Lung (tissue), 11 donors: ENCODE measurements at regions not wholly inside any gene's neighbourhood (a gene's known extent, or its start where the extent isn't known, plus 50 kb on each side); places are given as distances from the start of the nearest gene placed in this dataset.

ENCODE experiments used
- ATAC-seq: fragments of 200-7000 bp; cut with Tn5 transposase; one replicate; pipeline ENCODE4 v1.9.1; 2020; ENCODE audit warnings: moderate number of reproducible peaks; ENCODE audit not compliant: insufficient read depth, low FRiP score
- DNase-seq, 3 donors: peaks; one replicate each; pipeline ENCODE4 v3.0.0-alpha.2; 2013 to 2017
- H3K27ac ChIP-seq, 2 donors: one replicate each; pipeline ENCODE4 v1.5.1; 2013; ENCODE audit warnings: mild to moderate bottlenecking in 2 of 2, moderate library complexity in 2 of 2, control low read depth in 1 of 2, inconsistent platforms in 1 of 2, low read depth in 1 of 2, low read length in 1 of 2
- H3K27me3 ChIP-seq, 3 donors: one replicate each; pipeline ENCODE4 v1.5.1; 2013; ENCODE audit warnings: low read length in 2 of 3; ENCODE audit not compliant: control insufficient read depth in 3 of 3, insufficient read depth in 3 of 3
- H3K36me3 ChIP-seq, 4 donors: one replicate each; pipeline ENCODE4 v1.5.1; 2013; ENCODE audit warnings: low read length in 4 of 4, mild to moderate bottlenecking in 1 of 4, moderate library complexity in 1 of 4; ENCODE audit not compliant: control insufficient read depth in 4 of 4, insufficient read depth in 4 of 4
- H3K4me1 ChIP-seq, 5 donors: one replicate each; pipeline ENCODE4 v1.5.1; 2013; ENCODE audit warnings: low read length in 5 of 5, mild to moderate bottlenecking in 2 of 5, moderate library complexity in 1 of 5; ENCODE audit not compliant: control insufficient read depth in 5 of 5, insufficient read depth in 5 of 5
- H3K4me3 ChIP-seq: one replicate; pipeline ENCODE4 v1.5.1; 2013; ENCODE audit warnings: mild to moderate bottlenecking, control low read depth, moderate library complexity
- H3K9ac ChIP-seq, 2 donors: one replicate each; pipeline ENCODE4 v1.5.1; 2013; ENCODE audit warnings: low read length in 2 of 2, control low read depth in 1 of 2; ENCODE audit not compliant: insufficient read depth in 1 of 2
- H3K9me3 ChIP-seq, 4 donors: one replicate each; pipeline ENCODE4 v1.5.1; 2013; ENCODE audit warnings: low read length in 3 of 4, mild to moderate bottlenecking in 1 of 4, moderate library complexity in 1 of 4; ENCODE audit not compliant: control insufficient read depth in 4 of 4, insufficient read depth in 3 of 4
- CTCF ChIP-seq: IDR thresholded peaks from 2 replicates; pipeline ENCODE4 v1.5.1; 2012; ENCODE audit warnings: mild to moderate bottlenecking; ENCODE audit errors: control extremely low read depth, extremely low read depth
- WGBS, 2 donors: extraction: QIAGEN DNeasy Blood & Tissue Kit; methylation state at CpG; one replicate each; pipeline ENCODE4 v1.1.7; 2013; 5-methylcytosine and 5-hydroxymethylcytosine counted together
- donor health status: control.
- donor health status: control.
- donor health status: Bipolar disorder and iron deficiency.
- donor health status: healthy.
- donor health status: DM: yes; HTN: yes; CAD: no.

GRCh38 chr3:16081661-16082060 lies 92.8 kb upstream of the GALNT15 start:
- Histone ChIP-seq H3K27ac (no peak overlapping the region), H3K4me1 (peaks cover 0 to 18% (median 3%) of the 10 kb centered on the region in 5 donors), H3K4me3 (no peak overlapping the region), H3K27me3 (no peaks in the 10 kb centered on the region), H3K9ac (no peak overlapping the region), H3K9me3 (peaks cover 0 to 15% (median 2%) of the 10 kb centered on the region in 4 donors), H3K36me3 (no peaks in the 10 kb centered on the region)
- DNase-seq (no peak), ATAC-seq (no peak)
- WGBS, 2 donors = 91% methylated on average over 3 of the region's 3 CpGs
- no peak for TF ChIP-seq CTCF

GRCh38 chr3:16084887-16085286 lies 89.6 kb upstream of the GALNT15 start:
- H3K27ac ChIP-seq = no peak overlapping the region
- H3K9me3 ChIP-seq = peaks cover 0 to 12% (median 2%) of the 10 kb centered on the region in 4 donors
- H3K9ac ChIP-seq = no peak overlapping the region
- H3K27me3 ChIP-seq = no peaks in the 10 kb centered on the region
- no peak for DNase-seq
- 26 to 35% methylated on average over 4 of the region's 4 CpGs for WGBS, 2 donors
- H3K4me1 ChIP-seq = peaks cover 3 to 23% (median 4%) of the 10 kb centered on the region in 5 donors
- H3K4me3 ChIP-seq = no peak overlapping the region
- TF ChIP-seq CTCF = no peak
- no peak for ATAC-seq
- H3K36me3 ChIP-seq = no peaks in the 10 kb centered on the region

- Histone ChIP-seq H3K27me3 (no peaks in the 10 kb centered on the region), H3K36me3 (no peaks in the 10 kb centered on the region), H3K4me1 (peaks cover 3 to 27% (median 5%) of the 10 kb centered on the region in 5 donors), H3K27ac (peak overlapping the region in 1 of 2 donors; percentile 36), H3K4me3 (no peak overlapping the region), H3K9ac (no peak overlapping the region), H3K9me3 (peaks cover 0 to 12% (median 2%) of the 10 kb centered on the region in 4 donors)
- no peak for ATAC-seq
- TF ChIP-seq CTCF = no peak
- DNase-seq = no peak
- 39% methylated on average over 4 of the region's 4 CpGs for WGBS, 2 donors
Measured at GRCh38 chr3:16085410-16085809, 89.1 kb upstream of the GALNT15 start.
